Activated T-cell treated with anti-CD3 and anti-CD28 coated beads, Interleukin-2, amount 50 U/mL, for 24 hours (primary cell): ENCODE measurements at regions not wholly inside any gene's neighbourhood (a gene's known extent, or its start where the extent isn't known, plus 50 kb on each side); places are given as distances from the start of the nearest gene placed in this dataset.

Experiments used
- DNase-seq: peaks from one replicate; pipeline ENCODE4 v3.0.0-alpha.2; 2020
- H3K27ac Mint-ChIP-seq: 2 replicates; pipeline ENCODE4 v1.8.0; 2020; ENCODE audit warnings: mild to moderate bottlenecking, mixed read lengths
- H3K27me3 Mint-ChIP-seq: 2 replicates; pipeline ENCODE4 v1.8.0; 2020; ENCODE audit warnings: mixed read lengths
- H3K36me3 Mint-ChIP-seq: 2 replicates; pipeline ENCODE4 v1.8.0; 2020; ENCODE audit warnings: low read depth, mixed read lengths
- H3K4me1 Mint-ChIP-seq: 2 replicates; pipeline ENCODE4 v1.8.0; 2020; ENCODE audit warnings: low read depth, mixed read lengths
- H3K4me3 Mint-ChIP-seq: 2 replicates; pipeline ENCODE4 v1.8.0; 2020; ENCODE audit warnings: mild to moderate bottlenecking, moderate library complexity, mixed read lengths
- H3K9me3 Mint-ChIP-seq: 2 replicates; pipeline ENCODE4 v1.8.0; 2020; ENCODE audit warnings: mixed read lengths

GRCh38 chrX:80354966-80355465, 65.2 kb upstream of the TENT5D start:
- no peak for DNase-seq
- Mint-ChIP-seq H3K4me3 (no peak overlapping the region), H3K27me3 (peaks cover 60% of the 10 kb centered on the region), H3K4me1 (no peaks in the 10 kb centered on the region), H3K27ac (no peak overlapping the region), H3K9me3 (no peaks in the 10 kb centered on the region), H3K36me3 (no peaks in the 10 kb centered on the region)
